K562 (cell line): ENCODE measurements at regions not wholly inside any gene's neighbourhood (a gene's known extent, or its start where the extent isn't known, plus 50 kb on each side); places are given as distances from the start of the nearest gene placed in this dataset.

Experiments used
- CEBPB ChIP-seq: fragments of 450-650 bp; IDR thresholded peaks from 2 replicates; pipeline ENCODE4 v1.6.1; 2016; ENCODE audit warnings: missing genetic modification characterization, missing compliant biosample characterization
- CREBBP ChIP-seq: IDR thresholded peaks from one replicate; pipeline ENCODE4 v1.6.1; 2012; ENCODE audit warnings: low read depth, mild to moderate bottlenecking, control low read depth, inconsistent platforms, low read length
- CREM ChIP-seq: IDR thresholded peaks from 2 replicates; pipeline ENCODE4 v1.6.1; 2014; ENCODE audit warnings: antibody characterized with exemption, low read depth
- CTCFL ChIP-seq: IDR thresholded peaks from 2 replicates; pipeline ENCODE4 v1.6.1; 2011; ENCODE audit warnings: borderline replicate concordance, low read depth, mild to moderate bottlenecking, moderate library complexity, low read length; ENCODE audit not compliant: insufficient read depth, poor library complexity, severe bottlenecking
- ESRRA ChIP-seq: fragments of 450-650 bp; IDR thresholded peaks from 2 replicates; pipeline ENCODE4 v1.6.1; 2014; ENCODE audit warnings: low read depth, mild to moderate bottlenecking, moderate library complexity, borderline replicate concordance
- POU5F1 ChIP-seq: fragments of 150-350 bp; IDR thresholded peaks from 2 replicates; pipeline ENCODE4 v1.6.1; 2014; ENCODE audit warnings: borderline replicate concordance, low read length, low read depth, mild to moderate bottlenecking; ENCODE audit not compliant: partially characterized antibody
- ZBTB40 ChIP-seq, 2 experiments: fragments of 450-650 bp in 1 of 2; sonication (generic) in 1 of 2; formaldehyde crosslinking in 1 of 2; IDR thresholded peaks; 2 replicates each; pipeline versions ENCODE4 v1.7.1 to v1.9.0; 2016 to 2022; ENCODE audit warnings: inconsistent platforms in 1 of 2, mild to moderate bottlenecking in 1 of 2, missing genetic modification reagents in 1 of 2

- TF ChIP-seq CREM (no peak), CEBPB (tag) (no peak), POU5F1 (no peak), ZBTB40 (IDR thresholded peaks at IDR 0.05) (no peak), ZBTB40 (CRISPR knock-in tag; IDR thresholded peaks at IDR 0.05) (no peak), CTCFL (no peak), ESRRA (no peak), CREBBP (no peak)
- TF ChIP-seq, all 486 proteins: peak for 0
Observed at GRCh38 chr4:146095860-146096259, 79.7 kb upstream of the LSM6 start (continued).
